HL-60 (cell line): ENCODE measurements at regions not wholly inside any gene's neighbourhood (a gene's known extent, or its start where the extent isn't known, plus 50 kb on each side); places are given as distances from the start of the nearest gene placed in this dataset.

ENCODE experiments used
- DNase-seq, 2 experiments: peaks; one replicate each; pipeline ENCODE4 v3.0.0-alpha.2; 2010 to 2020; ENCODE audit warnings: low read depth in 1 of 2, low spot score in 1 of 2
- H3K27ac ChIP-seq: fragments of 250-450 bp; sonication (Bioruptor Pico); replicated peaks from 2 replicates; pipeline ENCODE4 v1.5.1; 2020; ENCODE audit warnings: mild to moderate bottlenecking, moderate library complexity
- H3K27me3 ChIP-seq: fragments of 250-450 bp; sonication (Bioruptor Pico); 2 replicates; pipeline ENCODE4 v1.5.1; 2021; ENCODE audit warnings: mild to moderate bottlenecking, moderate library complexity; ENCODE audit not compliant: insufficient read depth, poor library complexity, severe bottlenecking
- H3K4me3 ChIP-seq: replicated peaks from 2 replicates; pipeline ENCODE4 v1.5.1; 2011; ENCODE audit warnings: mild to moderate bottlenecking, control low read depth, low read length; ENCODE audit not compliant: insufficient read depth
- CTCF ChIP-seq: IDR thresholded peaks from one replicate; pipeline ENCODE4 v1.5.1; 2011; ENCODE audit warnings: low read length, control low read depth, inconsistent platforms; ENCODE audit not compliant: insufficient read depth
- GABPA ChIP-seq: IDR thresholded peaks from 2 replicates; pipeline ENCODE4 v1.6.1; 2012; ENCODE audit warnings: low read depth
- POLR2AphosphoS5 ChIP-seq: IDR thresholded peaks from 2 replicates; pipeline ENCODE4 v1.6.1; 2012; ENCODE audit warnings: low read depth
- REST ChIP-seq: IDR thresholded peaks from 2 replicates; pipeline ENCODE4 v1.6.1; 2012; ENCODE audit warnings: low read depth; ENCODE audit not compliant: insufficient replicate concordance
- SPI1 ChIP-seq: IDR thresholded peaks from 2 replicates; pipeline ENCODE4 v1.6.1; 2012; ENCODE audit warnings: low read depth, mild to moderate bottlenecking, borderline replicate concordance

- Histone ChIP-seq H3K27ac (no peak overlapping the region), H3K27me3 (peaks cover 2% of the 10 kb centered on the region), H3K4me3 (no peak overlapping the region)
- no peak for TF ChIP-seq SPI1
- TF ChIP-seq GABPA: no peak
- TF ChIP-seq CTCF: no peak
- no peak for TF ChIP-seq POLR2AphosphoS5
- no peak for TF ChIP-seq REST
- DNase-seq: no peak
These were observed 79.3 kb upstream of the SLC24A5 start for GRCh38 chr15:48041454-48041853.

- no peak for DNase-seq
- Histone ChIP-seq H3K4me3 (no peak overlapping the region), H3K27me3 (peaks cover 2% of the 10 kb centered on the region), H3K27ac (no peak overlapping the region)
- TF ChIP-seq CTCF (no peak), REST (no peak), SPI1 (no peak), POLR2AphosphoS5 (no peak), GABPA (no peak)
These were observed 73.9 kb upstream of the SLC24A5 start for GRCh38 chr15:48046813-48047438.

GRCh38 chr15:48049736-48050135 is 71.1 kb upstream of the SLC24A5 start:
- TF ChIP-seq REST (no peak), SPI1 (no peak), POLR2AphosphoS5 (no peak), GABPA (no peak), CTCF (no peak)
- Histone ChIP-seq H3K4me3 (no peak overlapping the region), H3K27ac (no peak overlapping the region), H3K27me3 (no peaks in the 10 kb centered on the region)
- no peak for DNase-seq
